HuH-7 (cell line): ENCODE measurements at regions not wholly inside any gene's neighbourhood (a gene's known extent, or its start where the extent isn't known, plus 50 kb on each side); places are given as distances from the start of the nearest gene placed in this dataset.
"Not testable (repeated sequence)": the region's sequence is repeated elsewhere in the genome, so short reads cannot be mapped to it uniquely, and the experiment has no call there.

Source experiments
- DNase-seq: peaks from one replicate; pipeline ENCODE4 v3.0.0; 2011; ENCODE audit warnings: low spot score

DNA sequence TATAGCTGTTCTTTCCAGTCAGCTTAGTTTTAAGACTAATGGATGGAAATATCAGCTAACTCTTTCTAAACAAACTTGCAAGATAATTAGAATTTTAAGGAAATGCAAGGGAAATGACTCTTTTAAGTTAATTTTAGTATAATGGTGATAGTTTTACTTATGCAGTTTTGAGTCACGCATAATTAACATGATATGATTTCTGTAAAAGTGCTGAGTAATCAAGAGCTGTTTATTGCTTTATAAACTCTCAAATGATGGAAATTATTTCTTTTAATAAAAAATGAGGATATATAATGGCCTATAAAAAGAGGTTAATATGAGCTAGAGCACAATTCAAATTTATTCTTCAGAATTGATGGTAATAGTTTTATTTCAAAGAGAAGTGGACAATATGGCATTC lies 385.9 kb downstream of the GLUD2 start:
- DNase-seq = no peak

DNA sequence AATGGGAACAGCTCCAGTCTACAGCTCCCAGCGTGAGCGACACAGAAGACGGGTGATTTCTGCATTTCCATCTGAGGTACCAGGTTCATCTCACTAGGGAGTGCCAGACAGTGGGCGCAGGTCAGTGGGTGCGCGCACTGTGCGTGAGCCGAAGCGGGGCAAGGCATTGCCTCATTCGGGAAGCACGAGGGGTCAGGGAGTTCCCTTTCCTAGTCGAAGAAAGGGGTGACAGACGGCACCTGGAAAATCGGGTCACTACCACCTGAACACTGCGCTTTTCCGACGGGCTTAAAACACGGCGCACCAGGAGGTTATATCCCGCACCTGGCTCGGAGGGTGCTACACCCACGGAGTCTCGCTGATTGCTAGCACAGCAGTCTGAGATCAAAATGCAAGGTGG lies 390.3 kb downstream of the GLUD2 start:
- DNase-seq = not testable (repeated sequence)

GRCh38 chrX:121455890-121456289 lies 408.5 kb downstream of the GLUD2 start:
- DNase-seq = no peak

DNA sequence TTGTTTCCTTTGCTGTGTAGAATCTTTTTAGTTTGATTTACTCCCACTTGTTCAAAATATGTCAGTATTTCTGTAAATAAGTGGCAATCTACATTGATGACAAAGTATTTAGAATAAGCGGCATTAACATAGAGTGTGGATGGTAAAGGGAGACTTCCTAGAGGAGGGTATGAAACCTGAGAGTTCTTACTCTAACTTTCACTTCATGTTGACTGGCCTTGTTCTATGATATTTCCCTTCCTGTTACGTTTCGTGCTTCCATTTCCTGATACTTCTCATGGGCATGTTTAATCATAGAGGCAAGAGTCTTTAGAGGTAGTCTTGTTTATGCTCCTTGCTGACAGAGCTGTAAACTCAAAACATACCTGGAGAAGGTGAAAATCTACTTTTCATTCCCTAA lies 408.9 kb downstream of the GLUD2 start:
- no peak for DNase-seq

- no peak for DNase-seq
Measured at GRCh38 chrX:121457096-121457495, 409.7 kb downstream of the GLUD2 start.

DNA sequence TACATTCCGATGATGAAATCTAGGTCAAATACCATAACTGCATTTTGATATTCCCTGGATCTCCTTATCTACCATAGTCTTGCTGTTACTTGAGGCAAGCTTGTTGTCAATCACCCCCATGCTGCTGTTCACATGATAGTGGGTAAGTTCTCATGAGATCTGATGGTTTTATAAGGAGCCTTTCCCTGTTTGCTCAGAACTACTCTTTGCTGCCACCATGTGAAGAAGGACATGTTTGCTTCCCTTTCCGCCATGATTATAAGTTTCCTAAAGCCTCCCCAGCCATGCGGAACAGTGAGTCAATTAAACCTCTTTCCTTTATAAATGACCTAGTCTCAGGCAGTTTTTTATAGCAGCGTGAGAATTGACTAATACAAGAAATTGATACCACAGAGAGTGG lies 432.0 kb downstream of the GLUD2 start:
- DNase-seq = no peak

- DNase-seq = no peak
Measured at GRCh38 chrX:121496966-121497365, 449.6 kb downstream of the GLUD2 start.

DNA sequence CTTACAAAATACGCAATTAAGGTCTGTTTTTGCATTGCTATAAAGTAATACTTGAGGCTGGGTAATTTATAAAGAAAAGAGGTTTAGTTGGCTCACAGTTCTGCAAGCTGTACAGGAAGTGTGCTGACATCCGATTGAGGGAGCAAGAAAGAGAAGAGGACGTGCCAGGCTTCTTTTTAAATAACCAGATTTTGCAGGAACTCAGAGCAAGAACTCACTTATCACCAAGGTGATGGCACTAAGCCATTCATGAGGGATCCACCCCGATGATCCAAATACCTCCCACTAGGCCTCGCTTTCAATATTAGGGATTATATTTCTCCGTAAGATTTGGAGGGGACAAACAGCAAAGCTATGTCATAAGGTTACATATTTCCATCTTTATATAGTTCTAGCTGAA lies 456.7 kb downstream of the GLUD2 start:
- DNase-seq = no peak

- DNase-seq = no peak
Measured at GRCh38 chrX:121546317-121546716, 498.9 kb downstream of the GLUD2 start.

GRCh38 chrX:121558886-121559285 lies 511.5 kb downstream of the GLUD2 start:
- DNase-seq = no peak

DNA sequence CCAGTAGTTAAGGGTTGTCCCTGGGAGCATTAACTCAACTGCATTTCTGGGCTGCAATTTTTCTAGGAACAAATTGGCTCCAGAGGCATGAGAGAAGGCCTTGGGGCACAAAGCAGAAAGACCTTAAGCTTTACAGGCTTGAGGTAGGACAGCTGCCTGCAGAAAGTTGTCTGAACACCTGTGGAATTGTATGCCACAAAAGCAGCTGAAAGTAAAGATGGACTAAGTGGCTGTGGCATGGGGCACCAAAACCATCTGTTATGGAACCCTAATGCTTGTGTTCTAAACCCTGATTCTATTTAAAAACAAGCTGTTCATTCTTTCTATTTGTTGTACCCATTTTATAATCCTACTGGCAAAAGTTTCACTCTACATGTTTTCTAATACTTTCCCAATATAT lies 515.2 kb downstream of the GLUD2 start:
- DNase-seq = no peak

DNA sequence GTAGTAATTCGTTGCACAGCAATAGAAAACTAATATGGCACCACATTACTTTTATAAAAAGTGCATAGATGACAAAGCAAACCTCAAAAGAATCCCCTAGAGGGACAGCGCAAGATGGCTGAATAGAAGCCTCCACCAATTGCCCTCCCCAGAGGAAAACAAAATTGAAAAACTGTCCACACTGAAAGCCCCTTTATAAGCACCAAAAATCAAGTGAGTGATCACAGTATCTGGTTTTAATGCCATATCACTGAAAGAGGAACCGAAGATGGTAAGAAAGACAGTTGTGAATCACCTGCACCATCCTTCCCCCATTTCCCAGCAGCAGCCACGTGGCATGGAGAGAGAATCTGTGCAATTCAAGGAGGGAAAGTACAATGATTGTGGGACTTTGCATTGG lies 522.2 kb downstream of the GLUD2 start:
- DNase-seq = no peak

DNA sequence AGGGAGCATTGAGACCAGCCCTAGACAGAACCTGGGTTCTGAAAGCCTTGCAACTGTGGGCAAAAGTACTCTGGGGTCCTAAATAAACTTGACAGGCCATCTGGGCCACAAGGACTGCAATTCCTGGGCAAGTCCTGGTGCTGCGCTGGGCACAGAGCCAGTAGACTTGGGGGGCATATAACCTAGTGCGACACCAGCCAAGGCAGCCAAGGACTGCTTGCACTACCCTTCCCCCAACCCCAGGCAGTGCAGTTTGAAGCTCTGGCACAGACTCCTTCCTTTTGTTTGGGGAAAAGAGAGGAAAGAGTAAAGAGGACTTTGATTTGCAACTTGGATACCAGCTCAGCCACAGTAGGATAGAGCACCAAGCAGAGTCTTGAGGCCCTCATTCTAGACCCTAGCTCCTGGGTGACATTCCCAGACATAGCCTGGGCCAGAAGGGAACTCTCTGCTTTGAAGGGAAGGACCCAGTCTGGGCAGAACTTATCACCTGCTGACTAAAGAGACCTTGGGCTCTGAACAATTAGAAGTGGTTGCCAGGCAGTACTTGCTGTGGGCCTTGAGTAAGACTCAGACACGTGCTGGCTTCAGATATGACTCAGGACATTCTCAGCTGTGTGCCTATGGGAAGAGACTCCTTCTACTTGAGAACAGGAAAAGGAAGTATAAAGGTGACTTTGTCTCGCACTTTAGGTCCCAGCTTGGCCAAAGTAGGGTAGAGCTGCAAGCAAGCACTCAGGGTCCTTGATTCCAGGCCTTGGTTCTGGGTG lies 522.8 kb downstream of the GLUD2 start:
- DNase-seq = no peak

DNA sequence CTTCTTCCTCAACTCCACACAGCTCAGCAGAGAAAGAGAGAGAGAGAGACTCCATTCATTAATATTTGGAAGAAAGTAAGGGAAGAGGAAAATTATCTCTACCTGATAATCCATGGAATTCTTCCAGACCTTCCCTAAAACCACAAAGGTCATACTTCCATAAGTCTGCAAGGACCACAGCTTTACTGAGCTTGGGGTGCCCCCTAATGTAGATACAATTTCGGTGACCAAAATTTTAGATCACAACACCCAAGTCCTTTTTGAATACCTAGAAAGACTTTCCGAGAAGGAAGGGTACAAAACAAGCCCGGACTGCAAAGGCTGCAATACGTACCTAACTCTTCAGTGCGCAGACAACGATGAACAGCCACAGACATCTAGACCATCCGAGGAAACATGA lies 523.9 kb downstream of the GLUD2 start:
- no peak for DNase-seq

DNA sequence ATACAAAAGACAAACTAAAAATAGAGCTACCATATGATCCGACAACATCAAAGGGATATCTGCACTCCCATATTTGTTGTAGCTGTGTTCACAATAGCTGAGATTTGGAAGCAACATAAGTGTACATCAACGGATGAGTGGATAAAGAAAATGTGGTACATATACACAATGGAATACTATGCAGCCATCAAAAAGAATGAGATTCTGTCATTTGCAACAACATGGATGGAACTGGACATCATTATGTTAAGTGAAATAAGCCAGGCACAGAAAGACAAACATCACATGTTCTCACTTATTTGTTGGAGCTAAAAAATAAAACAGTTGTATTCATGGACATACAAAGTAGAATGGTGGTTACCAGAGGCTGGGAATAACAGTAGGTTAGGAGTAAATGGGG lies 527.0 kb downstream of the GLUD2 start:
- DNase-seq = not testable (repeated sequence)

DNA sequence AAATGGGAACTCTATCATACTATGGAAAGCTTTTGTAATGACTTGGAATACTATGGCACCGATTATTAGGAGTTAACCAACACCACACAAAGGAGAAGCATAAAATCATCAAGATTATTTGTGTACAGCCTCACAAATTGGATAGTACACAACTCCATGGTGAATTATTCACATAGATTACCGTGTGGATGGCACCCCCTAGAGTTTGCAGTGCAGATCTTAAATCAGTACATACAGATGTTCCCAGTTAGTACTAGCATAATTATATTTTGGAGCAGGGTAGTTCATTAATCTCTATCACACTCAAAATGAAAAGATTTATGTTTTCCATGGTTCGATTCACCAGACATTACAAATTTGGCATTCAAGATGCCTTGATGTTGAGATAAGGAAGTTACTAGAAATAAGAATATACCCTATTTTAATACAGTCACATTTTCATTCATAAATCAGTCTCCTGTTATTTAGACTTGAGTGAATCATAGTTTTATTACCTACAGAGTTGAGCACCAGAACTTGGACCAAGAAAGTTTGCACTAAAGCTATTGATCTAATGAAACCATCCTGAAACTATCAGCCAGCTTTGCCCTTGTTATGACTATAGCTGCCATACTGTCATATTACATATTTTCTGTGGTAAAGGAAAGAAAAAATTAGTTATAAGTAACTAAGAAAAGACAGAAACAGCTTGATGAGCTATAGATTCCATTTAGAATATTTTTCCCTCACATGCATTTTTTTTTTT lies 531.8 kb downstream of the GLUD2 start:
- DNase-seq = no peak

DNA sequence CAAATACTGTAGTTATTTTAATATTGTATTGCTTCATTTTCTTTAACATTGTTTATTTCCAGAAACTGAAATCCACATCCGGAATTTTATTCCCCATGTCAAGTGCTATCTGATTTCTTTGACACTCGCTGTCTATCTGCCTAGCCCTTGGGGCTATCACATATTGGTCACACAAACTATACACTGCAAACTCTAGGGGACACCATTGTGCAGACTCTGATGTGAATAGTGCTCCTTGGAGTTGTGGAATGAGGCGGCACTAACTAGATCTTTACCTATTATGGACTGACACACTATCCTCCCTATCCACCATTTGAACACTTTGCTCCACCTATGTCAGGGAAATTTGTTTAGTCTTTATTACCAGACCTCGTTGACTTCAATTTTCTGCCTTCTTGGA lies 534.5 kb downstream of the GLUD2 start:
- no peak for DNase-seq

DNA sequence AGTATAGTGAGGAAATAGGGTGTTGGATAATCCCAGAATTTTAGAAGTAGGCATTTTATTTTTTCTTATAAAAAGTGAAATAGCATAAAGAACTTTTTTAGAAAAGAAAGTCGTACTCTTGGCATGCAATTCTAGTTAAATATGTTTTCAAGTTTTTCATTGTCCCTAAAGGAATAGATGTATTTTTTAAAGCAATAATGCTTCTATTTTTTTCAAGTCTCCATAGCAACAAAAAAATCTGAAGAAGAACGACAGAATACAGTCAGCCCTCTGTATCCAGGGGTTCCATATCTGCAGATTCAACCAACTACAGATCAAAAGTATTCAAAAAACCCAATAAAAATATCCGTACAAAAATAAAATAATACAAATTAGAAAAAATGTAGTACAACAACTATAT lies 538.2 kb downstream of the GLUD2 start:
- no peak for DNase-seq

- DNase-seq = no peak
Measured at GRCh38 chrX:121592884-121593283, 545.5 kb downstream of the GLUD2 start.

- no peak for DNase-seq
Measured at GRCh38 chrX:121598356-121598755, 550.9 kb downstream of the GLUD2 start.

DNA sequence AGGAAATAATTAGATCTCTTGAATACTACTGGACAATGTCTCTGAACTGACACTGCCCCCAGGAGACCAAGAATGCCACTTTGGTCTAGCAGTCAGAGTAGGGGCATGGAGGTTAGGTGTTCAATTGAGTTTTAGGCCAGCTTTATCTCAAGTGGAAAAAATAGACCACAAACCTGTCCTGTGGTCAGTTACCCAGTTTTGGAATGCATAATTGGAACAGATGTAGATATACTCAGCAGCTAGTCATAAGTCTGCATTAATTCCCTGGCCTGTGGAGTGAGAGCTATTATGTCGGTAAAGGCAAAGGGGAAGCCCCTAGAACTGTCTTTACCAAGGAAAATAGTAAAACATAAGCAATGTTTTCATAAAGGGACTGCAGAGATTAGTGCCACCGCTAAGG lies 587.7 kb downstream of the GLUD2 start:
- no peak for DNase-seq

DNA sequence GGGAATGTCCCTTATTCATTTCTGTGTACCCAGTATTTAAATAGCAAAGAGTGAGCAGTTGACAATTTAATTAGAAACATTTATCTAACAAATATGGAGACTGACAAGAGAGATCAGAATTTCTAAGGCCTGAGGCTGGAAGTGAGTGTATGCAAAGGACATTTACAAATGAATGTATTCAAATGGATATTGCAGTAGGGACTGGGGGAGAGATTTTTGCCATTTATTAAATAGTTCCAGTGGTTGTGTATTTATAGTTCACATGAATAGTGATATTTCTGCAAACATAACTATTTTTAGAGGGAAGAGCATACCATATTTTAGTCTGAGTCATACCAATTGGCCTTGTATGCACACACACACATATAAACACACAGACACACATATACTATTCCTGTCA lies 592.4 kb downstream of the GLUD2 start:
- DNase-seq = no peak

GRCh38 chrX:121641560-121641959 lies 594.1 kb downstream of the GLUD2 start:
- DNase-seq = no peak

DNA sequence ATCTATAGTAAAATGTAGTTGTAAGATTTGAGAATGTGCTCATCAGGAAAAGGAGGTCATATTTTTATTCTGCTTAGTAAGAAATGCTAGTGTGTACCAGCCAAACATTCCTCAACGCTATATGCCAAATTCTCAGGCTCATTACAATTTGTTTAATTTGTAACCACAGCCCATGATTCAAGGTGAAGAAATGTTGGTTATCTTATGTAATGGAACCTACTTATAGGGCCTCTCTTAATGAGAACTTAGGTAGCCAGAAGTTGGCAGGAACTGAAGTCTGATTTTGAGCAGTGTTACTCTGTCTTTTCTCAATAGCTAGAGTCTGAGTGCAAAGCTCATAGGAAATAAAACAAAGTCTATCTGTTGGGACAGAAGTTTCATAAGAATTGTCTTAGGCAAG lies 595.0 kb downstream of the GLUD2 start:
- DNase-seq = no peak
